NCI-H1092 (cell line): ENCODE measurements at regions not wholly inside any gene's neighbourhood (a gene's known extent, or its start where the extent isn't known, plus 50 kb on each side); places are given as distances from the start of the nearest gene placed in this dataset.

Experiments
- DNase-seq: peaks from one replicate; lab custom pipeline; 2025; lab: John Stamatoyannopoulos, UW

DNA sequence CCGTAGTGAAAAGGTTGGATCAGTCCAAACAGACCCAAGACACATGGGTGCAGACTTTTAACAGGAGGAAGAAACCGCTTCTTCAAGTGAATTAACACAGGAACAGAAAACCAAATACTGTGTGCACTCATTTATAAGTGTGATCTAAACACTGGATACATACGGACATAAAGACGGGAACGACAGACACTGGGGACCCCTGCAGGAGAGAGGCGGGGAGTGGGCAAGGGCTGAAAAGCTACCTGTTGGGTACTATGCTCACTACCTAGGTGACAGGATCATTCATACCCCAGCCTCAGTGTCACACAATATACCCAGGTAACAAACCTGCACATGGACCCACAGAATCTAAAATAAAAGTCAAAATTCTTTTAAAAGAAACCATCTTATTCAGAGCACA, 326.0 kb upstream of the NOCT start:
- DNase-seq = no peak

DNA sequence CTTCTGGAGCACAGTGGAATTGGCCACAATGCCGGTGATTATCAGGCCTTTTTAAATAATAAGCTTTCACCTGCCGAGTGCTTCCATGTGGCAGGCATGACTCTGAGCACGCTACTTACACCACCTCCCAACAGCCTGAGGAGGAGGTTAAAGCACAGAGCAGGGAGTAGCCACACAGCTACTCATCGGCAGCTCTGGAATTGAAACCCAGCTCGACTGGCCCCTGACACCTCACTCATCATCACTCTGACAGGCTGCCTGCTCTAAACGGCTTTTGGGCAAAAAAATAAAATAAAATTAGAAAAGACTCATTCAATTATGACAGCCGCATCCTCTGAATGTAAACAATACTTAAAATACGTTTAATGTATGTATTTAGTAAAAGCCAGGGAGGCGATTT, 326.4 kb upstream of the NOCT start:
- DNase-seq = no peak

DNA sequence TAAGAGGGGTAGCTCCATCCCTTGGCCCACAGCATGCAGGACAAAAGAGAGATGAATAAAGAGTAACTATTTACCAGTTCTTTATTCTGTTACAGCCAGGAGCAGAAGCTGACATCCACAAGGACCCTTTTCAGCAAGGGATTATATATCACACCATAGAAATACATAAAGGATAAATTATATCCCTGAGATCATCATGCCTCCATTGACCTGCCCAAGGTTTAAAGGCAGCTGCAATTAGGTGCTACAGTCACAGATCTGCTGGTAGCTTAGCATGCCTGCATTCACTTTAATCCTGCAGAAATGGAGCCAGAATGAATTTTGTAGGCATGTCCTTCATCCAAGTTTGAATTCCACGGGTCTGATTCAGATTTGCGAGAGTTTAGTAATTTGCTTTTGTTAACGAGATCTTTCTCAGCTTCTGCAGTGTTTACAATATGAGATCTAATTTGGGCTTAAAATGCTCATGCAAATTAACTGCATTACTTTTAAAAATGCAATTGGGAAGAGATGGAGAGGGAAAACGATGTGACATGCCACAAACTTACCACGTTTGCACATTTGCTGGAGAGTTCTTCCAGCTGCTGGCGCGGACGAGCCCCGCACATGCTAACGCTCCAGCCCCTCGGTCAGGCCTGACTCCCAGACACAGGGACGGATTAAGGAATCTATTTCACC, 327.0 kb upstream of the NOCT start:
- DNase-seq = no peak

DNA sequence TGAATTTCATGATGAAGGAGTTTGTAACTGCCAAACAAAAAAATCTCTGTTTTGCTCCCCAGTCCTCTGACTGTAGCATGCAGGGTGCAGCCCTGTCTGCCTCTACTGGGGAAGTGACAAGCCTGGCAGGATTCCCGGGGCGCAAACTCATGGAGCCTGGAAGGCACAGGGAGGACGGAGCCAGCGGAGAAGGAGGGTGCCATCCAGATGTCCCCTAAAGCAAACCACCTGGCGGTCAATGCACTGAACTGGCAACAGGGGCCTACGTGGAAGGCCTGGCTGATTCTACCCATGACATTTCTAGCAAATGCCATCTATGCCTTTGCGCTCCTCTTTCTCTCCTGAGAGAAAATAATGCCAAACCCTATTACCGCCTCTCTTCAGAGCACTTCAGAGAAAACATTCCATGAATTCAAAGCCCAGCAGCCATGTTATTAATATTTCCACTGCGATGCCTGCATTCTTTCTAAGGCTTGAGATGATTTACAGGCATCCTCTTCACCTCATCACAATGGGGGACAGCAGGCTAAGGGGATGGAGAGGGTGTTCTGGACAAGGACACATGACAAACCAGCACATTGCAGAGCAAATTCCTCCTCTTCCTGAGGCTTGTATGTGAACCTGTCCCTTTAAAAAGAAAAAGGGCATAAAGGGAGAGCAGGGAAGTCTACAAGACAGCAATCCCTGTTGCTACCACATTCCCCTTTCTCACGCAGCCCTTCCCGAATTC, 329.3 kb upstream of the NOCT start:
- no peak for DNase-seq

DNA sequence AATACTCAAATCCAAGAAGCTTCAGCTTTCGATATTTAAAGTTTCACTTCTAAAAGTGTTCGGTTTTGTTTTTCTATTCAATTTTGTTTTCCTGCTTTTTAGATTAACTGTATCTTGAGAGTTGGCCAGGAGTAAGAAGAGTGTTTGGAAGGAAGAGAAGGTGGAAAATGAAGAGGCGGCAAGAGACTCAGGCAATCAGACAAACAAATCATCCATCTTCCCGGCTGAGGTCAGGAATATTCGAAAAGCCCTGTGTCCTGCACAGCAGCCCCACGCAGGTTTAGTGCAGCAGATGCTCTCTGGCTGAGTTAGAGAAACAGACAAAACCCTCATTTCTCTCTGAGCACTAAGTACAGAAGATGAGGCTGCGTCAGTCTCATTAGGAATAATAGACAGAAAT, 330.3 kb upstream of the NOCT start:
- no peak for DNase-seq

DNA sequence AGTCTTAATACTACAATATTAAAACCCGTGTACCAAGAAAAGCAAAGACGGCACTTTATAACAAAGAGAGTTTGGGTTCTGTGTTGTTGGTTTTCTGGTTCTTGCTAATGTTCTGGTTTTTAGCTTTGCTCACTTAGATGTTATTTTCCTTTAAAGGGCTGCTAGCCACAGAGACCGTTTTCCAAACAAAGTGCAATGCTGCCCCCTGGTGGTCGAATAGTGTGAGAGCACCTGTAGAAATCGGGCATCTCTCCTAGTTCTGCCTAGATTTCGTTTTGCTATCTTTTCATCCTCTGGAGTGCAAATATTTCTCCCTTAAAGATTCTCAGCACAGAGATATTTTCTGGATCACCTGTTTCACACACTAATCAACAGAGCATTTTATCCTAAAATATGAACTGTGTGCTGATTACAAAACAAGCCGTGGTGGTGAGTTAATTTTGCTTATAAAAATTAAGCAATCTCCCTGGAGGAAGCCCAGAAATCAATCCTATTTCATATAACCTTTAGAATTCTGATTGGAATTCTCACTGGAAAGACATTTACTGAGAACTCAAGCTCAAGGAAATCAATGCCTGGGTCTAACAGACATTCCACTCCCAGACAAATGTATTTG, 334.5 kb upstream of the NOCT start:
- peak; percentile 83 for DNase-seq

DNA sequence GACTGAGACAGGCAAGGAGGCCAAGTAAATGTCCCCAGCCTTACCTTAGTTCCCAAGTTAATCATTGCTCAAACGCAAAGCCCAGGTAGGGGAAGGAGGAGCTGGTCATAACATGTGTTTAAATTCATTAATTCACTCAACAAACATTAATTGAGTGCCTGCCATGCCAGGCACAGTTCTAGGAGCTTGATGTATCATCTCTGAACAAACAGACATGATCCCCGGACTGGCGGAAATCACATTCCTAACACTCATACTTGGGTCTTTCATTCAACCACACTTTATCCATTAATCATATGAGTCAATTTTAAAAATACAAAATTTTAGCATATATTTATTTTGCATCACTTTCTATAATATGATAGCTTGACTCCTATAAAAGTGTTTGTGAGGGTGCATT, 335.3 kb upstream of the NOCT start:
- DNase-seq = no peak

DNA sequence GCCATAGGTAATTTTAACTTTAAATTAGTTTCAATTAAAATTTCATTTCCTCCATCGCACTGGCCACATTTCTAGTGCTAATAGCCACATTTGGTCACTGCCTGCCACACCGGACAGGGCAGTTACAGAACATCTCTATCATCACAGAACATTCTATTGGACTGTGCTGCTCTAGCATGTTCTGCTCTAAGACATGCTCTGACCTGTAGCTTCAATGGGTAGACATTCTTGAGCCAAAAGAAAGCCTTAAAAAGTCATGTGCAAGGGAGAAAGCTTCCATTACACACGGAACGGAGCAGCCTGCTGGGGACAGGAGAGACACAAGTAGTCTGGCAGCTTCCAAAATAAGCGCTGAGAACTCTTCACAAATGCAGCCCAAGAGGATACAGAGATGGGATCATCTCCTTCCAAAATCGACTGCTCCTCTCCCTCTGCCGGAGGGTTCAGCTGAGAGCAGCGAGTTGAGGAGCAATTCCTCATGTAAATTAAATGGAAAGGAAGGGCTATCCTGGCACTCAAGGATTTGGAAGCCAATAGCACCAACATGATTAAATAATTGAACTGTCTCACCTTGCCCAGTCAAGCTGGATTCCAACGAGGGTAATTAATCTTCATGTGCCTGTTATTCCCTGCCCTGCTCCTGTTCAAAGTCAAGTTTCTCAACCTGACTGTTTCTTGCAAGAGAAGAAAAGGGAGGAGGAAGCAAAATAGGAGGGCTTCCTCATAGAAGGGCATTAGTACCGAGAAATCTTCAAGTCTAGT, 336.4 kb upstream of the NOCT start:
- no peak for DNase-seq

DNA sequence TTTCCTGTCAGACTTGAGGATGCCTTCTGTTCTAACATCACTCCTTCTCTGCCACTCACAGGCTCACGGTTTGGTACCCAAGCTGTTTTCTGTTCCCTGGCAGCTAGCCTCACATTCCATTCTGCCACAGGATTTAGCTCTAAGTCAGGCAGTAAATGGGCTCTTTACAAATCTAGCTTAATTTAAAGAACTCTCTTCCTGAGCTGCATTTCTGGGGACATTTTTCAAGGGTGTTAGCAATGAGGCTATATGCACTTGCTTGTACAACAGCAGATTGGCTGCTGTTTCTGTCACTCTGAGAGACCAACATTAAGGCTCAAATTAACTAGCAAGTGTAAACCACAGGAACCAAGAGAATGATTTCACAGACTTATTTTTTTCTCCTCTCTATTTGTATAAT, 337.8 kb upstream of the NOCT start:
- no peak for DNase-seq

DNA sequence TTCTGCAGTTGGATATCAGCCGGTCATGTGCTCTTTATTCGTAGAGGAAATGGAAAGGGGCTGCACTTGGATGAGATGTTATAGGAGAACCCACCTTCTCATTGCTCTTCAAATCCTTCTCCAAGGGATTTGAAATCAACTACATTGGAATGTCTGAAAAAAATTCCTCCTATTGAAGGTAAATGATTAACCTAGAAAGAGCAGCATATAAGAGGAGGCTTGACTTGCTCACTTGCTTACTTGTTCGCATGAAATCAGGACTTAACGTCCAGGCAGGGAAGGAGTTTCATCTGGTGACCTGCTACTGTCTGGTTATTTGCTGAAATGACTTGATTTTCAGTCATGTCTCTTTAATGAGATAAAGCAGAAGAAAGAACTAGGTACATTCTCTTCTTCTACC, 338.4 kb upstream of the NOCT start:
- DNase-seq = no peak

DNA sequence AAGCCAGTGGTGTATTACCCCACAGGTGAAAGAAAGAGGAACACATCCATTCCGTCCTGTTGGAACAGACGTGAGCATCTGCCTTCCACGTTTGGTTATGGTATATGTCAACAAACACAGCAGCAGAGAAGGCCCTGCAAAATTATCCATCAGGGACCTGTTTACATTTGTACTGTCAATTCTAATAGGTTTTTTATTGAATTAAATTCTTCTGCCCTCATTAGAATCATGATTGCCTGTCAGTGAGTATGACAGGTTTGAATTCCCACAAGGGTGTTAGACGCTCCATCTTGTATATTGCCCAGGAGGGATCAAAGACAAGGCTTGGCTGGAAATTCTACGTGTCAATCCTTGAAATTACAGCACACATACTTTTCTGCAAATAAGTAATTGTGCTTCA, 339.9 kb upstream of the NOCT start:
- DNase-seq = no peak

DNA sequence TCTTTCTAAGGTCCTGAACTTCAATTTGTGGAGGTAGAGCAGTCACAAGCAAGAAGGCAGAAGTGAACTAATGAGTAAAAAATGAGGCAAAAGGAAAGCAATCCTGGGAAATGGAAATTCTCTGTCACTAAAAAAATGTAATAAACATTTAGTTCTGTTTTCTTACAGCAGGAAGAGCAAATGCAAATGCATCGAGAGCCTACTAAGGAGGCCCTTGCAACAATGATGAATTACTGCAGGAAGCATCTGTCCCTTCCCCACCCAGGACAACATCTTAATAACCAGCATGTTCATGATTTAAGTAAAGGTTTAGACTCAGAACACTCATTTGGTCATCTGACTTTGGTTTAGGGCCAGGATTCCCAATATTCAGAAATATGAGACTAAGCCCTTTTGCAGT, 341.4 kb upstream of the NOCT start:
- no peak for DNase-seq

DNA sequence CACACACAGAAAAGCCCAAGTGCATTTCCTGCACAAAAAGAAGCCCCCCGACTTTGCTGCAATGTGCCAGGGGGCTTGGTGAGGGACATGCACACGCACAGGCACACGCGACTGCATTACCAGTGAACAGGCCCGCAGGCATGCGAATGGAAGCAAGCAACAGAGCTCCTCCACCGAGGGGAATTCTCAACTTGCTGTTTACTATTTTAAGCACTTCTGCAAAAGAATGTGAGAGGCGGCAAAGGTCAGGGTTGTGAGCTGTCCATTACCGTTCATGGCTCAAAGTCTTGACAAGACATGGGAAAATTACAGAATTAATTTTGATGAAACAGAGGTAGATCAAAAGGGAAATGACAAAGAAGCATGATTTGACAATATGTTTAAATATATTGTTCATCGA, 342.5 kb upstream of the NOCT start:
- DNase-seq = no peak

DNA sequence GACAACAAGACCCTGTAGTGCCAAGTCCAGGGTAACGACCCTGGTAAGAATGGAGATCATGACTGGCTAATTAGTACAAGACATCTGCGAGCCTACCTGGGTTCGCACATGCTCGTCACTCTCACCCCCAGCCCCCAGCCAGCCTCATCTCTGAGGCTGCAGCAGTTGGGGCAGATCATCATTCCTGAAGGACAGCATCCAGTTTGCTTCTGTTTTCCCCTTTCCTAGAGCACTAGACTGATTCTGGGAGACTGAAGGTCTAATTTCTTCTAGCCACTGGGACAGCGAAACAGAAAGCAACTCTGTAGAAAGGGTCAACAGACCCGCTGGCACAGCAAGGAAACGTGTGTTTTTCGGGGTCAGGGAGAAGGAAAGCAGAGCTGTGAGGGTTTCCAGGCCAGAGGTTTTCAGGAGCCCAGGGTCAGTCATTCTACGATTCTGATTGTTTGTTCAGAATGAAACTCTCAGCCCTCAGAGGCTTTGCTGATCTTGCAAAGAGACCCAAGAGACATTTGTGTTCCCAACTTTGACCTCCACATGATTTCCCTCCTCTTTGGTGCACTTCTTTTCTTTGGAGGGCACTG, 343.1 kb upstream of the NOCT start:
- DNase-seq = no peak

DNA sequence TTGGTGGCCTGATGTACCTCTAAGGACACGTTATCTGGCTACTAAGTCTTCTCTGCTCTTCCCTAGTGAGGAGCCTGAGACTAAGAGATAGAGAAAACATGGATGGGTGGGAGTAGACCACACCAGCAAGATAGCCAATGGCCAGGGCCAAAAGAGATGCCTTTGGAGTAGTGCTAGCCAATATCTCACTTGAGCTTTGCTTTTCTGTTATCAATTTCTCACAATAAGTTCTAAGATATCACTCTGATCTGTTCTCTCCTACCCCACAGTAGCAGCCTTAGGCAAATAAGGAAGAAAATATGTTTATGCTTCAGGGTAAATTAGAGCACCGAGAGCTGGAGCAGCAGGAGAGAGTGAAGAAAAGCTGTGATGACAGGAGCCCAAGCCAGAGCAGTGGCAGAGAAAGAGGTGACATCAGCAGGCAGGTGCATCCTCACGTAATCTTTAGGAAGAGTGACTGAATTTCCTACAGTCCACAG, 343.9 kb upstream of the NOCT start:
- no peak for DNase-seq

DNA sequence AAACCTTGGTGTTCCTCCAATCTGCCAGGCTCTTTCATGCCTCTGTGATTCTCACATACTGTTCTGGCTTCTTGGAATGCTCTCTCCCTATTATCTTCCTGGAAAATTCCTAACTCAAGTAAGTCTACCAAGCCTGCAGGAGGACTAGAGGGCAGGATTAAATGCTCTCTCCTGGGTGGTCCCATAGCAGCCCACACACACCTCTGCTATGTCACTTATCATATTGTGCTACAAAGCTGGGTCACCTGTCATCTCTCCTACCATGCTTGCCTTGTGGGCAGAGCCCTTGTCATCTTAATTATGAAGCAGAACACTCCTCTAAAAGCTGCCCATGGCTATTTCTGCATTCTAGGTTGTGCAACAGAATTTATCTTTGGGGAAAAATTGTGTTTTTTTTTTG, 344.5 kb upstream of the NOCT start:
- DNase-seq = no peak

DNA sequence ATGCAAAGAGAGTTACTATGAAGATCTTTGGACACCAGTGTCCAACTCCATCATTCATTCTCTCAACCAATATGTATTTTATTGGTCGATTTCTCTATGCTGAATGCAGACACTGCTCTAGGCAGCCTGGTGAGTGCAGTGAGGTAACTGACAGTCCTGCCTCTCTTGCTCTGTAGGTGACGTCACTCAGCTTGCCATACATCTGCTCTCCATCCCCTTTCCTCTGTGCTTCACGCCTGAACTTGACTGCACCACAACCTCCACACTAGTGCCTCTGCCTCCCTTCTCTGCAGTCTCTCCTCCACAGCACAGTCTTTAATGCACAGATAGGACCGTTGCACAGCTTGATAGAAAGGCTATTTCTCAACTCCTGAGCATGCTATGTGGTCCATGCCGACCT, 344.9 kb upstream of the NOCT start:
- DNase-seq = no peak

DNA sequence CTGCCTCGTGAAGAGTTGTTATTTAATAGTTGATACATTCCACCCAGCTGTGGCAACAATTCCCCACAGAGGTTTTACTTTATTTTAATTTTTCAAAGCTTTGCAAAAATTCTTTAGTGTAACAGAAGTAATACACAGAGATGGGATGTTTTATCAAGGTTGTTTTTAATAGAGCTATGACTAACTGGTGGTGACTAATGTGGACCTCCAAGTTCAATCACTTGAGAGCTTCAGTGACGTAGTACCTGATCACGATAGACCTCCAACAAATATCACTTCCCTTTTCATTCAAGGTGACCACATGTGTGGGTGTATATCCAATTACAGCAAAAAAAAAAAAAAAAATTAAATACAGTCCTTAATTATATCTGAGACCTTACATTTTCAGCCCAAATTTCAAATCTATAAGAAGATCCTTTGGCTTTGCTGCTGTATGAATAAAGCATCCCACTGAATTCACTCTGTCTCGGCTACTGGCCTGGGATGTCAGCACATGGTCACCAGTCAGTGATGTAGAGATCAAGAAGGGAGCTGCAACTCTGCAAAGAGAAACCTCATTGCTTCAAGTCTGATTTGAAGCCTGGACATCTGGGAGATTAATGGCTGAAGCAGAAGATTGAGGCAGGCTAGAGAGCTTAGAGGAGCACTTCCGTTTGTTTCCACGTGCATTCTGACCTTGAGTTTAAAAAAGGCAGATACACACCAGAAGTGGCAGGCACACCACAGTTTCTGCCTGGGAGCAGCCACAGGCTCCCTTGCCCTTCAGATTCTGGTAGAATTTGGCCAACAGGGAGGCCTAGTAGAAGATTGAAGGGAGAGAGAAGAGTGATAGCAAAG, 345.9 kb upstream of the NOCT start:
- no peak for DNase-seq

DNA sequence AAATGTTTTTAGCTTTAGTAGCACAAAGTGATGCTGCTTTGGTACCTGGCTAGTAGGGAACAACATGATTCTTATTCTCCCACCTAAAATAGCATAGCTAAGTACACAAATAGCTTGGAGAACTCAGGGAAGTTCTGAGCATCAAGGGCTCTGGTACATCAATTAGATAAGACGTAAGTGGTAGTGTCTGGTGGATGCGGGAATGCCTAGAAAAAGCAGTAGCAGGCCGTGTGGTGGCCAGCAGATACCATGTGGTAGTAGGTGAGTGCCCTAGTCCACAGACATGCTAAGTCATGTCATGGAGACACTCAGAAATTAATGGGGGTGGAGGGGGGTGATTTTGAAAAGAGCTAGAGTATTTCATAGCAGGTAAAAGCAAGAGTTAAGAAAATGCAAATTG, 347.3 kb upstream of the NOCT start:
- no peak for DNase-seq

DNA sequence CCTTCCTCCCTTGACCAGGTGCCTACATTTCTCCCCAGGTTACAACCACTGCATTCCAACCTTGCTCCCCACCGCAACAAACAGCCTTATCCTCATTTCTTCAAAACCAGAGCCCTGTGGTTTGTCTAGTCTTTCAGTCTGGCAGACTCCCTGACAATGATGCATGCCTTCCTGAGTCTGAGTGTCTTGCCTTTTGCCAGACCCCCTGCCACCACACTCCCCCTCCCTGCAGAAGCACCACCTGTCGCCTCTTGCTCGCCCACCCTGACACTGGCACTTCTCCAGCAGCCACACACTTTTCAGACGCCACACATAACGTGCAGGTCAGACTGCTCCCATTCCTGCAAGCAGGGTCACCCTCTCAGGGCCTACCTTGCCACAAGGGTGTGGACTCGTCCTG, 349.2 kb upstream of the NOCT start:
- DNase-seq = no peak

DNA sequence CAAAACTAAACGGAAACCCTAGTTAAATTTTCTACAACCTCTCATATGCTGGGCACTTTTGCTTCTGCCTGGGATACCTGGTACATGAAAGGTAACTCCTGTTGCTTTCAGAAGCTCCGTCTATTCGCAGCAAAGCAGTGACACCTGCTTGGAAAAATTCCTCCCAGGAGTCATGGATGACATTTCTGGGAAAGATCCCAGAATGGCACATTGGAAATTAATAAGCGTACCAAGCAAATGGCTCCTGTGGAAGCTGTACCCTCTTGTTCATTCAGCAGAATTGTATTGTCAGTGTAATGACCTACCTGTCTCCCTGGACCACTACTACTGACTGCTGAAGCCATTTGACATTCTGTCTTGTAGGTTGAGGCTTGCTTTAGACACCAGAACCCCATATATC, 349.7 kb upstream of the NOCT start:
- DNase-seq = no peak
